Esophagus muscularis mucosa (tissue), 3 donors: ENCODE measurements at regions not wholly inside any gene's neighbourhood (a gene's known extent, or its start where the extent isn't known, plus 50 kb on each side); places are given as distances from the start of the nearest gene placed in this dataset.

ENCODE experiments used
- CTCF ChIP-seq, 3 experiments: fragments of 200-600 bp in 2 of 3; fragments of 450-650 bp in 1 of 3; sonication (generic) in 2 of 3; IDR thresholded peaks; one replicate each; pipeline ENCODE4 v1.5.1; 2017 to 2019; ENCODE audit warnings: antibody characterized with exemption in 3 of 3, mild to moderate bottlenecking in 2 of 3, moderate library complexity in 1 of 3
- POLR2A ChIP-seq: fragments of 450-650 bp; IDR thresholded peaks from one replicate; pipeline ENCODE4 v1.6.1; 2017; ENCODE audit warnings: antibody characterized with exemption, moderate library complexity, mild to moderate bottlenecking, low read depth
- POLR2AphosphoS5 ChIP-seq, 2 donors: sonication (generic); formaldehyde crosslinking; IDR thresholded peaks; one replicate each; pipeline ENCODE4 v1.6.1; 2017; ENCODE audit warnings: antibody characterized with exemption in 2 of 2

- TF ChIP-seq POLR2A: no peak
- no peak for TF ChIP-seq CTCF (IDR thresholded peaks at IDR 0.05)
- no peak for TF ChIP-seq POLR2AphosphoS5 (IDR thresholded peaks at IDR 0.05)
Observed at GRCh38 chr4:147076728-147077127, 131.1 kb upstream of the TTC29 start.
